Ovary (tissue), 3 donors: ENCODE measurements at regions not wholly inside any gene's neighbourhood (a gene's known extent, or its start where the extent isn't known, plus 50 kb on each side); places are given as distances from the start of the nearest gene placed in this dataset.

ENCODE experiments used
- CTCF ChIP-seq, 3 donors: fragments of 450-650 bp in 2 of 3; fragments of 200-600 bp in 1 of 3; IDR thresholded peaks; one replicate each; pipeline versions ENCODE4 v1.5.1 to v1.8.0; 2016 to 2022; ENCODE audit warnings: antibody characterized with exemption in 3 of 3, mild to moderate bottlenecking in 1 of 3
- EP300 ChIP-seq: sonication (generic); formaldehyde crosslinking; IDR thresholded peaks from one replicate; pipeline ENCODE4 v1.6.1; 2017; ENCODE audit warnings: antibody characterized with exemption
- POLR2A ChIP-seq: fragments of 450-650 bp; IDR thresholded peaks from one replicate; pipeline ENCODE4 v1.6.1; 2017; ENCODE audit warnings: antibody characterized with exemption, mild to moderate bottlenecking, moderate library complexity
- donor health status: DM: no; HTN: no; CAD: no.

- TF ChIP-seq CTCF (IDR thresholded peaks at IDR 0.05), result no peak
- no peak for TF ChIP-seq POLR2A
- TF ChIP-seq EP300, result no peak
Measured at GRCh38 chr6:21713481-21713880, 119.9 kb downstream of the SOX4 start.
